ENCODE measurements at regions not wholly inside any gene's neighbourhood (a gene's known extent, or its start where the extent isn't known, plus 50 kb on each side); places are given as distances from the start of the nearest gene placed in this dataset.
"Not testable (repeated sequence)": the region's sequence is repeated elsewhere in the genome, so short reads cannot be mapped to it uniquely, and the experiment has no call there.

GRCh38 chr10:27391325-27391724, 112.8 kb upstream of the RAB18 start:
- H3K4me3 ChIP-seq (ENCODE audit: low read length in 2 of 2), result no peak overlapping the region
- H3K9me3 ChIP-seq (ENCODE audit: control insufficient read depth in 2 of 2, low read length in 2 of 2), result no peaks in the 10 kb centered on the region
- H3K27me3 ChIP-seq (ENCODE audit: control insufficient read depth in 1 of 2, insufficient read depth in 2 of 2, low read length in 2 of 2), result peaks cover 0 to 2% of the 10 kb centered on the region in 2 donors
- H3K27ac ChIP-seq (ENCODE audit: low read length), result no peak overlapping the region
- H3K9ac ChIP-seq (ENCODE audit: low read length in 2 of 2), result no peak overlapping the region
- H3K36me3 ChIP-seq (ENCODE audit: control insufficient read depth in 2 of 2, insufficient read depth in 2 of 2, low read length in 2 of 2), result no peaks in the 10 kb centered on the region
- no peaks in the 10 kb centered on the region for H3K4me1 ChIP-seq (ENCODE audit: control insufficient read depth, insufficient read depth, low read length)

- Histone ChIP-seq H3K27me3 (ENCODE audit: control insufficient read depth in 1 of 2, insufficient read depth in 2 of 2, low read length in 2 of 2) (peaks cover 0 to 2% of the 10 kb centered on the region in 2 donors), H3K4me3 (ENCODE audit: low read length in 2 of 2) (no peak overlapping the region), H3K9me3 (ENCODE audit: control insufficient read depth in 2 of 2, low read length in 2 of 2) (no peaks in the 10 kb centered on the region), H3K36me3 (ENCODE audit: control insufficient read depth in 2 of 2, insufficient read depth in 2 of 2, low read length in 2 of 2) (no peaks in the 10 kb centered on the region), H3K9ac (ENCODE audit: low read length in 2 of 2) (no peak overlapping the region), H3K4me1 (ENCODE audit: control insufficient read depth, insufficient read depth, low read length) (no peaks in the 10 kb centered on the region), H3K27ac (ENCODE audit: low read length) (no peak overlapping the region)
Observed at GRCh38 chr10:27390681-27391080, 113.4 kb upstream of the RAB18 start.

- Histone ChIP-seq H3K27ac (ENCODE audit: low read length) (no peak overlapping the region), H3K27me3 (ENCODE audit: control insufficient read depth in 1 of 2, insufficient read depth in 2 of 2, low read length in 2 of 2) (no peaks in the 10 kb centered on the region), H3K36me3 (ENCODE audit: control insufficient read depth in 2 of 2, insufficient read depth in 2 of 2, low read length in 2 of 2) (no peaks in the 10 kb centered on the region), H3K4me3 (ENCODE audit: low read length in 2 of 2) (no peak overlapping the region), H3K4me1 (ENCODE audit: control insufficient read depth, insufficient read depth, low read length) (no peaks in the 10 kb centered on the region), H3K9ac (ENCODE audit: low read length in 2 of 2) (no peak overlapping the region), H3K9me3 (ENCODE audit: control insufficient read depth in 2 of 2, low read length in 2 of 2) (no peaks in the 10 kb centered on the region)
Observed at GRCh38 chr10:27388761-27389399, 115.2 kb upstream of the RAB18 start.

- Histone ChIP-seq H3K36me3 (ENCODE audit: control insufficient read depth in 2 of 2, insufficient read depth in 2 of 2, low read length in 2 of 2) (no peaks in the 10 kb centered on the region), H3K9me3 (ENCODE audit: control insufficient read depth in 2 of 2, low read length in 2 of 2) (peaks cover 0 to 3% of the 10 kb centered on the region in 2 donors), H3K4me1 (ENCODE audit: control insufficient read depth, insufficient read depth, low read length) (no peaks in the 10 kb centered on the region), H3K9ac (ENCODE audit: low read length in 2 of 2) (no peak overlapping the region), H3K4me3 (ENCODE audit: low read length in 2 of 2) (no peak overlapping the region), H3K27me3 (ENCODE audit: control insufficient read depth in 1 of 2, insufficient read depth in 2 of 2, low read length in 2 of 2) (no peaks in the 10 kb centered on the region), H3K27ac (ENCODE audit: low read length) (no peak overlapping the region)
Observed at GRCh38 chr10:27383595-27384542, 120.2 kb upstream of the RAB18 start.

GRCh38 chr10:27382176-27382575, 121.9 kb upstream of the RAB18 start:
- no peak overlapping the region for H3K9ac ChIP-seq (ENCODE audit: low read length in 2 of 2)
- no peak overlapping the region for H3K27ac ChIP-seq (ENCODE audit: low read length)
- no peaks in the 10 kb centered on the region for H3K27me3 ChIP-seq (ENCODE audit: control insufficient read depth in 1 of 2, insufficient read depth in 2 of 2, low read length in 2 of 2)
- H3K4me1 ChIP-seq (ENCODE audit: control insufficient read depth, insufficient read depth, low read length), result no peaks in the 10 kb centered on the region
- H3K36me3 ChIP-seq (ENCODE audit: control insufficient read depth in 2 of 2, insufficient read depth in 2 of 2, low read length in 2 of 2), result no peaks in the 10 kb centered on the region
- H3K4me3 ChIP-seq (ENCODE audit: low read length in 2 of 2), result no peak overlapping the region
- H3K9me3 ChIP-seq (ENCODE audit: control insufficient read depth in 2 of 2, low read length in 2 of 2), result peaks cover 0 to 4% of the 10 kb centered on the region in 2 donors

GRCh38 chr10:27380929-27381358, 123.2 kb upstream of the RAB18 start:
- Histone ChIP-seq H3K9ac (ENCODE audit: low read length in 2 of 2) (no peak overlapping the region), H3K36me3 (ENCODE audit: control insufficient read depth in 2 of 2, insufficient read depth in 2 of 2, low read length in 2 of 2) (no peaks in the 10 kb centered on the region), H3K4me1 (ENCODE audit: control insufficient read depth, insufficient read depth, low read length) (no peaks in the 10 kb centered on the region), H3K9me3 (ENCODE audit: control insufficient read depth in 2 of 2, low read length in 2 of 2) (peaks cover 0 to 4% of the 10 kb centered on the region in 2 donors), H3K27me3 (ENCODE audit: control insufficient read depth in 1 of 2, insufficient read depth in 2 of 2, low read length in 2 of 2) (no peaks in the 10 kb centered on the region), H3K27ac (ENCODE audit: low read length) (no peak overlapping the region), H3K4me3 (ENCODE audit: low read length in 2 of 2) (no peak overlapping the region)

- not testable (repeated sequence) for H3K4me1 ChIP-seq (ENCODE audit: control insufficient read depth, insufficient read depth, low read length); H3K27ac ChIP-seq (ENCODE audit: low read length); H3K9me3 ChIP-seq (ENCODE audit: control insufficient read depth in 2 of 2, low read length in 2 of 2); H3K9ac ChIP-seq (ENCODE audit: low read length in 2 of 2); H3K4me3 ChIP-seq (ENCODE audit: low read length in 2 of 2); H3K36me3 ChIP-seq (ENCODE audit: control insufficient read depth in 2 of 2, insufficient read depth in 2 of 2, low read length in 2 of 2); H3K27me3 ChIP-seq (ENCODE audit: control insufficient read depth in 1 of 2, insufficient read depth in 2 of 2, low read length in 2 of 2)
Observed at GRCh38 chr10:27379041-27379440, 125.1 kb upstream of the RAB18 start.

GRCh38 chr10:27373566-27374160, 130.4 kb upstream of the RAB18 start:
- Histone ChIP-seq H3K4me3 (ENCODE audit: low read length in 2 of 2) (no peak overlapping the region), H3K36me3 (ENCODE audit: control insufficient read depth in 2 of 2, insufficient read depth in 2 of 2, low read length in 2 of 2) (no peaks in the 10 kb centered on the region), H3K27ac (ENCODE audit: low read length) (no peak overlapping the region), H3K27me3 (ENCODE audit: control insufficient read depth in 1 of 2, insufficient read depth in 2 of 2, low read length in 2 of 2) (no peaks in the 10 kb centered on the region), H3K9me3 (ENCODE audit: control insufficient read depth in 2 of 2, low read length in 2 of 2) (no peaks in the 10 kb centered on the region), H3K9ac (ENCODE audit: low read length in 2 of 2) (no peak overlapping the region), H3K4me1 (ENCODE audit: control insufficient read depth, insufficient read depth, low read length) (no peaks in the 10 kb centered on the region)

- Histone ChIP-seq H3K9ac (ENCODE audit: low read length in 2 of 2) (no peak overlapping the region), H3K4me1 (ENCODE audit: control insufficient read depth, insufficient read depth, low read length) (no peaks in the 10 kb centered on the region), H3K9me3 (ENCODE audit: control insufficient read depth in 2 of 2, low read length in 2 of 2) (no peaks in the 10 kb centered on the region), H3K27me3 (ENCODE audit: control insufficient read depth in 1 of 2, insufficient read depth in 2 of 2, low read length in 2 of 2) (no peaks in the 10 kb centered on the region), H3K36me3 (ENCODE audit: control insufficient read depth in 2 of 2, insufficient read depth in 2 of 2, low read length in 2 of 2) (no peaks in the 10 kb centered on the region), H3K27ac (ENCODE audit: low read length) (no peak overlapping the region), H3K4me3 (ENCODE audit: low read length in 2 of 2) (no peak overlapping the region)
Observed at GRCh38 chr10:27372095-27372494, 131.5 kb upstream of the ACBD5 start.

GRCh38 chr10:27371375-27371774, 130.8 kb upstream of the ACBD5 start:
- H3K9me3 ChIP-seq (ENCODE audit: control insufficient read depth in 2 of 2, low read length in 2 of 2); H3K9ac ChIP-seq (ENCODE audit: low read length in 2 of 2); H3K4me1 ChIP-seq (ENCODE audit: control insufficient read depth, insufficient read depth, low read length); H3K4me3 ChIP-seq (ENCODE audit: low read length in 2 of 2); H3K27ac ChIP-seq (ENCODE audit: low read length); H3K36me3 ChIP-seq (ENCODE audit: control insufficient read depth in 2 of 2, insufficient read depth in 2 of 2, low read length in 2 of 2); H3K27me3 ChIP-seq (ENCODE audit: control insufficient read depth in 1 of 2, insufficient read depth in 2 of 2, low read length in 2 of 2): not testable (repeated sequence)
